Right ventricle myocardium inferior (tissue), 1 donor: ENCODE measurements at regions not wholly inside any gene's neighbourhood (a gene's known extent, or its start where the extent isn't known, plus 50 kb on each side); places are given as distances from the start of the nearest gene placed in this dataset.
A peak's percentile ranks its signal among the peaks of the same experiment; 100 is the strongest.

Experiments
- ATAC-seq: fragments of 200-7000 bp; cut with Tn5 transposase; one replicate; pipeline ENCODE4 v1.9.1; 2020; ENCODE audit warnings: mild to moderate bottlenecking, moderate library complexity
- DNase-seq: peaks from one replicate; pipeline ENCODE4 v3.0.0; 2021; ENCODE audit errors: missing footprints
- intact Hi-C: fragments of 100-400 bp; cut with DNase I; formaldehyde crosslinking; loops from one replicate; pipeline ENCODE4 v1.11.0; 2022
- donor health status: DM: no; HTN: yes; CAD: no; lungs with severe emphysema.

- DNase-seq (no peak), ATAC-seq (no peak)
- intact Hi-C loops, result no loop called here
These were observed 197.9 kb upstream of the SLC14A2 start for GRCh38 chr18:45417392-45417791.

DNA sequence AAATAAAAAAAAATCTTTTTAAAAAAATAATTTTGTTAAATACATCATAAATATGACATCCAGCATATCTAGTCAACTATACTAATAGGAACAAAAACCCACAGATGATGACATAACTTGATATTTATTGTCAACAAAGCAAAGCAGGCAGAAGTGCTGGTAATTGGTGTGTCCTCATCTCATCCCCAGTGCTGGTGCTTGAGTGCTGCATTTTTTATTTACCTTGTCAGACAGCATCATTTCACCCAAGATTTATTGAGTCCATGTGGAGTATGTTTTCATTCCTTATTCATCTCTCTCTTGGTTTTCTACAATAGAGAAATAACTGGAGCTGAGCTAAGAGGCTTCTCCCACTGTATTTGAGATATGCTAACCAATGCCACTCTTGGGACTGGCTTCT, 191.6 kb upstream of the SLC14A2 start:
- intact Hi-C loops, result no loop called here
- DNase-seq (no peak), ATAC-seq (no peak)

- DNase-seq (no peak), ATAC-seq (no peak)
- intact Hi-C loops, result no loop called here
These were observed 185.2 kb upstream of the SLC14A2 start for GRCh38 chr18:45430041-45430440.

DNA sequence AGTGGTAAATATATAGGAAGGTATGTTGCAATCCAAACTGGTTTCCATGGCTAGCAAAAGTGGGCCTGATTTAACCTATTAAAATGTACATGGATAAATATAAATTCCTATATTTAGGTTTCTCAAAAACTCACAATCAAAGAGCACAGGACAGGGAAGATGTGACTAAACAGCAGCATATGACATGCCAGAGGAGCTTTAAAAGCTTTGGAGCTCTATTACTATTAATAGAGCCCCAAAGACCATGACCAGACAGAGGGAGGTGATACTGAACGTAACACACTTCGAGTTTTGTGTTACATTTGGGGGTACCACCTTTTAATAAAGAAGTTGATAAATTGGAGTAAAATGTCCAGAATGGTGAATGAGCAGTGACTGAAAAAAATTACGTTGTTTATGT, 179.5 kb upstream of the SLC14A2 start:
- DNase-seq (no peak), ATAC-seq (no peak)
- intact Hi-C loops, result no loop called here

- DNase-seq (peak; percentile 61), ATAC-seq (no peak)
- intact Hi-C loops, result no loop called here
These were observed 177.9 kb upstream of the SLC14A2 start for GRCh38 chr18:45437366-45437765.

GRCh38 chr18:45439851-45440645, 175.2 kb upstream of the SLC14A2 start:
- intact Hi-C loops, result no loop called here
- ATAC-seq (no peak), DNase-seq (no peak)

- intact Hi-C loops, result no loop called here
- ATAC-seq (no peak), DNase-seq (no peak)
These were observed 174.0 kb upstream of the SLC14A2 start for GRCh38 chr18:45441110-45441847.

DNA sequence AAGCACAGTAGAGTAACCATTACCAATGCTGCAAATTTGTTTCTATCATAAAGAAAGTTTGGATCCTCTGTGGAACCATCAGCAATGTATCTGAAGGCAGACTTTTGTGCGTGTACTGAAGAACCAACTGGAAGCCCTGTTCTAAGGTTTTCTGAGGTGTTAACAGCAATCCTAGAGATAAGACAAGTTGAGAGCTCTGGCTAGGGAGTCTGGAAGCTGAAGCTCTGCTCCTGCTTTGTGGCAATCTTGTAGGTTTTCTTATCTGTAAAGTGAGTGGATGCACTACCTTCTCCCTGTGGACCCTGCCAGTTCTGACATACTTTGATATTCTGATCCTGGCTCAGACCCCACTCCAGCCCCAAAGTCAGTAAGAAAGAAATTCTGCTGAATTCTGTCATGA, 171.2 kb upstream of the SLC14A2 start:
- DNase-seq (no peak), ATAC-seq (no peak)
- intact Hi-C loops, result no loop called here

DNA sequence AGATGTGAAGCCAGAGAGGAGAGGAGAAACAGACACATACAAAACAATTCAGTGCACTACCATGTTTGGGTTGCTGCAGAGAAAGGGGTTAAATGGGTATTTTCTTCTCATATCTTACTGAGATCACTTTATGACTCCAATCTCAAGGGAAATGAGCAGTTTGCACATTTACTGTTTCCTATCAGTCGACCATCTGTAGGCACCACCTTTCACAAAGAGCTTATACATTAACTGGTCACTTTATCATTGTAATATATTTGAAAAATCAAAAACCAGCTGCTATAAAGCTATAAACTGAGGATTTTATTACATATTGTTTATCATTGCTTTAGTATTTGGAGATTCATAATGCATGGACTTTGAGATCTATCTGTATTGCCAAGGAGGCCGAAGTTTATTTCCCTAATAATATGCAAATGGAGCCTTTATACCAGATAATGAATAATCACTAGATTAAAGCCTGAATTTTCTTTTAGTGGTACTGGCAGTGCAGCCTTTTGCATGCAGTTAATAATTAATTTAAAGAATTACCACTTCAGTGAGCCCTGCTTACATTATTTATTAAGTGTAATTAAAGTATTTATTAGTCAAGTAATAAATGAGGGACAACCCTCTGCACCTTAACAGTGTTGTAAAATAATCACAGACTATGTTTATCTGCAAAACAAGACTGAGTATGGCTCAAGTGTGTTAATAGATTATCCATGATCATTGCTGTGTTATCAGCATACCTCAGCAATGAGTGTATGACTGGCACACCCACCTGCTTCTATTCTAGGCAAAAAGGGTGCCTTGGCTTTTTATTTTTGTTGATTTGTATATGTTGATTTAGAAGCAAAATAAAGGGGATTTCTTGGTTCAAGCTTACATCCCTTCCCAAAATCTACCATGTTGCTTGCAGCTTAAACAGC, 167.7 kb upstream of the SLC14A2 start:
- ATAC-seq (no peak), DNase-seq (no peak)
- intact Hi-C loops, result no loop called here

DNA sequence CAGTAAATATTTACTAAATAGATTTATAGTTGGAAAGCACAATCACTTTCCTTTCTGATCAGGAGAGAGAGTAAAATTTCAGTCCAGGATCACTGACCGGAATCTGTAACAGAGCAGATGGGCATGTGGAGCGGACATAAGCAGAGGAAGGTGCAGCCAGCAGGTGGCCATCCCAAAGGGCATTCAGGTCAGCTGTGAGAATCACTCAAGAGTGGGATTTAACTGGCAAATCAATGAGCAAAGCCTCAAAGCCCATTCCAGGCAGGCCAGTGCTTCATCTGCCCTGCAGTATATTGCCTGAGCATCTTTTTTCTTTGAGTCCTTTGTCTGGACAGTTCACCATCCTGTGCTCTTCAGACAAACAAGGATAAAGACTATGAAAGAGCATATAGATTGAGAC, 166.4 kb upstream of the SLC14A2 start:
- DNase-seq (no peak), ATAC-seq (no peak)
- intact Hi-C loops, result no loop called here

- peak; percentile 81 for ATAC-seq
- intact Hi-C loops, result no loop called here
- DNase-seq, result no peak
These were observed 165.7 kb upstream of the SLC14A2 start for GRCh38 chr18:45449418-45450227.

GRCh38 chr18:45456090-45457021, 158.9 kb upstream of the SLC14A2 start:
- ATAC-seq (peak; percentile 92), DNase-seq (no peak)

GRCh38 chr18:45458033-45458432, 157.2 kb upstream of the SLC14A2 start:
- no peak for DNase-seq
- ATAC-seq, result no peak
- intact Hi-C loops, result no loop called here

More at GRCh38 chr18:45456090-45457021, 158.9 kb upstream of the SLC14A2 start:
- intact Hi-C loops, result no loop called here

GRCh38 chr18:45462179-45462578, 153.1 kb upstream of the SLC14A2 start:
- no peak for ATAC-seq
- intact Hi-C loops, result no loop called here
- DNase-seq, result no peak

- intact Hi-C loops, result no loop called here
- ATAC-seq, result no peak
- no peak for DNase-seq
These were observed 151.8 kb upstream of the SLC14A2 start for GRCh38 chr18:45463451-45463850.

DNA sequence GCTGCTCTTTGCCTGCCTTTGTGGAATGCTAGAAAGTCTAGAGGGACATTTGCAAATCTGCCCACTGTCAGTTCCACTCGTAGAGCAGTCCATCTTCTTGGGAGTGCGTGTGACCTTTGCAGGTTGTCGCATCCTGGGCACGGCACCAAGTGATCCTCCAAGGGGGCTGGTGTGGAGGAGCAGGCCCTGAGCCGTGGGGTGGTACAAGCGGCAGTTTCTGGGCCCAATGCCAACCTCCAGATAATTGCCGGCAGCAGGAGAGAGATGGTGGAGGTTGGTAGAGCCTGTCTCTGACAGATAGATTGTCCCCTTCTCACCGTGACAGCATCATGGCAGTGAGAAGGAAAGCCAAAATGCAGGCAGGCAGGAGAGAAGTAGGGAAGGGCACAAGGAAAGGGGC, 150.7 kb upstream of the SLC14A2 start:
- DNase-seq, result no peak
- ATAC-seq, result no peak
- intact Hi-C loops, result no loop called here

DNA sequence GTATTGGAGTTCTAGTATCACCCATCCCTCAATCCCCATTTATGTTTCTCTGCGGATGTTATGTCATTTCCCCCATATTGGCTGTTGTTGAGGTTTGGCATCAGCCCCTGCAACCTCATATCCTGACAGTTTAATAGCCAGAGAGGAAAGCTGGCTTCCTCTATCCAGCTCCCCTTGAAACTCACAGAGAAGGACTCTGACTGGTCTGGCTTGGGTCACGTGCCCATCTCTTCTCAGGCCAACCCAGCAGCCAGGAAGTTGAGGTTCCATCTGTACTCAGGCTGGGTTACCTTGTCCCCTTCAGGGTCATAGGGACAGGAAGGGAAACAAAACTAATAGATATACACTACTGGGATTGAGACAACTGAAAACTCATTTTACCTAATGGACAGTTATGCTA, 148.0 kb upstream of the SLC14A2 start:
- intact Hi-C loops, result no loop called here
- peak; percentile 26 for ATAC-seq
- DNase-seq, result no peak

GRCh38 chr18:45467945-45468344, 147.3 kb upstream of the SLC14A2 start:
- intact Hi-C loops, result no loop called here
- ATAC-seq (no peak), DNase-seq (no peak)
